WI38 (cell line): ENCODE measurements at regions not wholly inside any gene's neighbourhood (a gene's known extent, or its start where the extent isn't known, plus 50 kb on each side); places are given as distances from the start of the nearest gene placed in this dataset.

Source experiments
- H3K4me3 ChIP-seq: 2 replicates; pipeline ENCODE4 v1.5.1; 2011; ENCODE audit warnings: low read depth, mild to moderate bottlenecking, control low read depth, low read length
- CTCF ChIP-seq: IDR thresholded peaks from 2 replicates; pipeline ENCODE4 v1.5.1; 2012; ENCODE audit warnings: low read depth, mild to moderate bottlenecking, control low read depth, low read length

GRCh38 chr2:41337956-41338355 lies 709.9 kb upstream of the PKDCC start:
- TF ChIP-seq CTCF, result no peak
- no peak overlapping the region for H3K4me3 ChIP-seq

- TF ChIP-seq CTCF, result no peak
- no peak overlapping the region for H3K4me3 ChIP-seq
Measured at GRCh38 chr2:41344529-41344928, 703.3 kb upstream of the PKDCC start.

- H3K4me3 ChIP-seq, result no peak overlapping the region
- TF ChIP-seq CTCF, result no peak
Measured at GRCh38 chr2:41353060-41353459, 694.8 kb upstream of the PKDCC start.

GRCh38 chr2:41355794-41356193 lies 692.0 kb upstream of the PKDCC start:
- no peak overlapping the region for H3K4me3 ChIP-seq
- no peak for TF ChIP-seq CTCF

- TF ChIP-seq CTCF, result no peak
- no peak overlapping the region for H3K4me3 ChIP-seq
Measured at GRCh38 chr2:41364842-41365241, 683.0 kb upstream of the PKDCC start.

- no peak for TF ChIP-seq CTCF
Measured at GRCh38 chr2:41375901-41376300, 671.9 kb upstream of the PKDCC start.

GRCh38 chr2:41377837-41378236 lies 670.0 kb upstream of the PKDCC start:
- H3K4me3 ChIP-seq, result no peak overlapping the region
- no peak for TF ChIP-seq CTCF

More at GRCh38 chr2:41375901-41376300, 671.9 kb upstream of the PKDCC start:
- H3K4me3 ChIP-seq, result no peak overlapping the region
